ENCODE measurements at regions not wholly inside any gene's neighbourhood (a gene's known extent, or its start where the extent isn't known, plus 50 kb on each side); places are given as distances from the start of the nearest gene placed in this dataset.

GRCh38 chr2:76170856-76171255 is 460.1 kb upstream of the GCFC2 start:
- TF ChIP-seq CTCF (IDR thresholded peaks at IDR 0.05; ENCODE audit: low read depth, low read length): no peak
- no peak for DNase-seq (ENCODE audit: extremely low read depth, low read depth)

GRCh38 chr2:76170009-76170384 is 459.3 kb upstream of the GCFC2 start:
- no peak for TF ChIP-seq CTCF (IDR thresholded peaks at IDR 0.05; ENCODE audit: low read depth, low read length)
- DNase-seq (ENCODE audit: extremely low read depth, low read depth): no peak

- no peak for DNase-seq (ENCODE audit: extremely low read depth, low read depth)
- no peak for TF ChIP-seq CTCF (IDR thresholded peaks at IDR 0.05; ENCODE audit: low read depth, low read length)
These were observed 458.7 kb upstream of the GCFC2 start for GRCh38 chr2:76169276-76170008.

- no peak for TF ChIP-seq CTCF (IDR thresholded peaks at IDR 0.05; ENCODE audit: low read depth, low read length)
- no peak for DNase-seq (ENCODE audit: extremely low read depth, low read depth)
These were observed 453.1 kb upstream of the GCFC2 start for GRCh38 chr2:76163860-76164259.

- TF ChIP-seq CTCF (IDR thresholded peaks at IDR 0.05; ENCODE audit: low read depth, low read length): no peak
- DNase-seq (ENCODE audit: extremely low read depth, low read depth): no peak
These were observed 450.0 kb upstream of the GCFC2 start for GRCh38 chr2:76160670-76161069.

- DNase-seq (ENCODE audit: extremely low read depth, low read depth): no peak
- no peak for TF ChIP-seq CTCF (IDR thresholded peaks at IDR 0.05; ENCODE audit: low read depth, low read length)
These were observed 448.4 kb upstream of the GCFC2 start for GRCh38 chr2:76159042-76159648.

- DNase-seq (ENCODE audit: extremely low read depth, low read depth): no peak
- TF ChIP-seq CTCF (IDR thresholded peaks at IDR 0.05; ENCODE audit: low read depth, low read length): no peak
These were observed 446.8 kb upstream of the GCFC2 start for GRCh38 chr2:76157531-76157930.
